WTC11 (cell line): ENCODE measurements at regions not wholly inside any gene's neighbourhood (a gene's known extent, or its start where the extent isn't known, plus 50 kb on each side); places are given as distances from the start of the nearest gene placed in this dataset.

ENCODE experiments used
- ATF6 ChIP-seq: sonication (generic); formaldehyde crosslinking; IDR thresholded peaks from 2 replicates; pipeline ENCODE4 v1.8.1; 2023; ENCODE audit warnings: mild to moderate bottlenecking, missing genetic modification reagents
- ELF4 ChIP-seq: sonication (generic); formaldehyde crosslinking; IDR thresholded peaks from 2 replicates; pipeline ENCODE4 v1.8.1; 2022; ENCODE audit warnings: low read depth, mild to moderate bottlenecking, moderate library complexity, missing genetic modification reagents
- ERG ChIP-seq: fragments of 250-450 bp; sonication (Bioruptor Pico); IDR thresholded peaks from 2 replicates; pipeline ENCODE4 v1.8.0; 2021; ENCODE audit warnings: mild to moderate bottlenecking
- FOXP1 ChIP-seq: sonication (generic); formaldehyde crosslinking; IDR thresholded peaks from 2 replicates; pipeline ENCODE4 v1.8.0; 2022; ENCODE audit warnings: missing genetic modification reagents, mild to moderate bottlenecking, moderate library complexity, borderline replicate concordance
- GABPB1 ChIP-seq: sonication (generic); formaldehyde crosslinking; IDR thresholded peaks from 2 replicates; pipeline ENCODE4 v1.8.1; 2023; ENCODE audit warnings: mild to moderate bottlenecking, missing genetic modification reagents
- HMGXB4 ChIP-seq: sonication (generic); formaldehyde crosslinking; IDR thresholded peaks from 2 replicates; pipeline ENCODE4 v1.8.1; 2023; ENCODE audit warnings: mild to moderate bottlenecking, moderate library complexity, missing genetic modification reagents
- IRF2 ChIP-seq: sonication (generic); formaldehyde crosslinking; IDR thresholded peaks from 2 replicates; pipeline ENCODE4 v1.8.0; 2022; ENCODE audit warnings: low read depth, missing genetic modification reagents, borderline replicate concordance
- TCF7 ChIP-seq: sonication (generic); formaldehyde crosslinking; IDR thresholded peaks from 2 replicates; pipeline ENCODE4 v1.8.0; 2022; ENCODE audit warnings: mild to moderate bottlenecking, low read depth, missing genetic modification reagents, moderate library complexity
- USF2 ChIP-seq: sonication (generic); formaldehyde crosslinking; IDR thresholded peaks from 2 replicates; pipeline ENCODE4 v1.8.1; 2023; ENCODE audit warnings: mild to moderate bottlenecking, missing genetic modification reagents, moderate library complexity
- ZBTB21 ChIP-seq: sonication (generic); formaldehyde crosslinking; IDR thresholded peaks from 2 replicates; pipeline ENCODE4 v1.8.1; 2023; ENCODE audit warnings: mild to moderate bottlenecking, missing genetic modification reagents, borderline replicate concordance
- ZNF425 ChIP-seq: fragments of 250-450 bp; sonication (Bioruptor Pico); conservative IDR thresholded peaks from 2 replicates; pipeline ENCODE4 v1.9.0; 2021; ENCODE audit warnings: mild to moderate bottlenecking
- TF ChIP-seq, protein P1 (sequence below): fragments of 200-600 bp; IDR thresholded peaks from 2 replicates; pipeline ENCODE4 v1.8.0; 2022; ENCODE audit warnings: antibody characterized with exemption

DNA sequence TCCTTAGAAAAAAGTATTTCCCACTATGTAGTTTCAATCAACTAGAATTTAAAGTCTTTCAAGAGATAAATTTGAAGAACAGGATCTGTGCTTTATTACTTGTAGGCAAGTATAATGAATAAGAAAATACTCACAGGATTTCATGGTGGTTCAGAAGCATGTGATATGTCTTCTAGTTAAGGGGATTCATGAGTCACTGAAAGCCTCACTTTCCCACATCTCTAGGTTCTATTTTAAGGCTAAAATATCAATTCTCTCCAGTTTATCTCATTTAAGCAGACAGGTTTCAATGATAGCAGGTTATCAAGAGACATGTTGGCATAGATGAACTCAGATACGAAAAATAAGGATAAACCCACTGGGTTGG is 437.8 kb upstream of the BCHE start:
- TF ChIP-seq, protein P1, sequence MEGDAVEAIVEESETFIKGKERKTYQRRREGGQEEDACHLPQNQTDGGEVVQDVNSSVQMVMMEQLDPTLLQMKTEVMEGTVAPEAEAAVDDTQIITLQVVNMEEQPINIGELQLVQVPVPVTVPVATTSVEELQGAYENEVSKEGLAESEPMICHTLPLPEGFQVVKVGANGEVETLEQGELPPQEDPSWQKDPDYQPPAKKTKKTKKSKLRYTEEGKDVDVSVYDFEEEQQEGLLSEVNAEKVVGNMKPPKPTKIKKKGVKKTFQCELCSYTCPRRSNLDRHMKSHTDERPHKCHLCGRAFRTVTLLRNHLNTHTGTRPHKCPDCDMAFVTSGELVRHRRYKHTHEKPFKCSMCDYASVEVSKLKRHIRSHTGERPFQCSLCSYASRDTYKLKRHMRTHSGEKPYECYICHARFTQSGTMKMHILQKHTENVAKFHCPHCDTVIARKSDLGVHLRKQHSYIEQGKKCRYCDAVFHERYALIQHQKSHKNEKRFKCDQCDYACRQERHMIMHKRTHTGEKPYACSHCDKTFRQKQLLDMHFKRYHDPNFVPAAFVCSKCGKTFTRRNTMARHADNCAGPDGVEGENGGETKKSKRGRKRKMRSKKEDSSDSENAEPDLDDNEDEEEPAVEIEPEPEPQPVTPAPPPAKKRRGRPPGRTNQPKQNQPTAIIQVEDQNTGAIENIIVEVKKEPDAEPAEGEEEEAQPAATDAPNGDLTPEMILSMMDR: no peak
- no peak for TF ChIP-seq ATF6 (CRISPR knock-in tag)
- no peak for TF ChIP-seq TCF7 (CRISPR knock-in tag)
- TF ChIP-seq HMGXB4 (CRISPR knock-in tag): no peak
- no peak for TF ChIP-seq USF2 (CRISPR knock-in tag)
- no peak for TF ChIP-seq ZNF425
- TF ChIP-seq ELF4 (CRISPR knock-in tag): no peak
- TF ChIP-seq ZBTB21 (CRISPR knock-in tag): no peak
- no peak for TF ChIP-seq GABPB1 (CRISPR knock-in tag)
- TF ChIP-seq ERG (CRISPR knock-in tag): no peak
- no peak for TF ChIP-seq IRF2 (CRISPR knock-in tag)
- TF ChIP-seq FOXP1 (CRISPR knock-in tag): no peak
